GM21423 (cell line): ENCODE measurements at regions not wholly inside any gene's neighbourhood (a gene's known extent, or its start where the extent isn't known, plus 50 kb on each side); places are given as distances from the start of the nearest gene placed in this dataset.

Experiments used
- ATAC-seq: cut with Tn5 transposase; IDR thresholded peaks from one replicate; pipeline ENCODE4 v1.9.1; 2021; ENCODE audit warnings: mild to moderate bottlenecking, moderate library complexity; ENCODE audit not compliant: unreplicated experiment

DNA sequence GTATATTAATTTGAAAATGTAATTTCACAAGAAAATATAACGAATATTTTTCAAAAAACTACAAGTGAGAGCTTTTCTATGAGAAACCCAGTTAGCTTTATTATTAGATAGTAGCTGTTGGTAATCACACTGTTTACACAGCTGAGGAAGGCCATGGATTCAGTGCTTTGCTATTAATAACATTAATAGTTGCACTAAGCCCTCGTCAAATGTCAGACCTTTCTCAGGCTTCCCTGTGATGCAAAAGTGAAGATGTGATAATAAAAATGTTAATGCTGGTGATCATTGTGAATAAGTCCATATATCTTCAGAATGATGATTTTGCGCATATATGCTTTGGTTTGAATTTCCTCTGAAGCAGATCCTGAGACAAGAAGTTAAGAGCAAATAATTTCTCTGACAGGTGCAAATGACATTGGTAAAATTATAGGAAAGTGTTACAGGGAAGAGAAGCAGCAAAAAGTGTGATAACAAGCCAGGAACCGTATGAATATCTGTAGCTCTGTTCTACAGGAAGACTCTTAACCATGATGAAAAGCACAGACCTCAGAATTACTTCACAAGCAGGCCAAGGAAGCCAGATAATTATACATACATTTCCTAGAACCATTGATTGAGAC, 56.5 kb upstream of the CNTN6 start:
- ATAC-seq = no peak

DNA sequence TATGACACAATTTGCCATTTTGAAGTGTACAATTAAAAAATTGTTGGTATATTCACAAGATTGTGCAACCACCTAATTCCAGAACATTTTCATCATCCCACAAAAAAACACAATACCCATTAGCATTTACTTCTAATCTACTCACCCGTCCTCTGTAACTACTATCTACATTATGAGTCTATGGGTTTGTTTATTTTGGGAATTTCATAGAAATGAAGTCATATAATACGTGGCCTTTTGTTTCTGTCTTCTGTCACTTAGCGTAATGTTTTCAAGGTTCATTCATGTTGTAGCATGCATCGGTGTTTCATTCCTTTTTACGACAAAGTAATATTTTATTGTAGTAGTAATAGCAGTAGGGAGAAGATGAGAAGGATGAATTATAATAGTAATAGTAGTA, 55.2 kb upstream of the CNTN6 start:
- no peak for ATAC-seq
